ENCODE measurements at regions not wholly inside any gene's neighbourhood (a gene's known extent, or its start where the extent isn't known, plus 50 kb on each side); places are given as distances from the start of the nearest gene placed in this dataset.

DNA sequence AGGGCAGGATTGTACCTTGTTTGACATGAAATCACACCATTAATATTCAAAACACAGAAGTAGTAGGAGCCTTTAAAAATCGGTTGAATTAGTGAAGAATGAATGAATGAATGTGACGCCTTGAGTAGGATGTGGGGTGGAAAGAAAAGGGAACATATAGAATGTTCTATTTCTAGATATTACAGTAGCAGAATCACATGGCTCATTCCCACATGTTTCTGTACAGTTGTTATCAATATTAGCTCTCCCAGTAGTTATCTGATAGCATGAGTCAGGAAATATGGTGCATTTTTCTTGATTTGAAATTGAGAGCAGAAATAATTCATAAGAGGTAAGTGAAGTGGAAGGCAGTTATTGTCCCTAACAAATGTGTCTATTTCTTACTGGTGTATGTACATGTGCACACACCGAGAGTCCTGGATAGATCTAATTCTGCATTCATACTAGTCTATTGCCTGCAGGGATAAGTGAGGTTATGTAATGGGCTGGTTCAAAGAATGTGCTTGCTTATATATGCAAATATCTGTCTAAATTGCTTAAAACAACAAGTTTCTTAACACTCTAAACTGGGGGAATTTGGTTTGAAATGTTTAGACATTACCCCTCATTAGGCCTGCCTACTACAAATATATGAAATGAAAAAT, 245.4 kb downstream of the EFCAB11 start:
- TF ChIP-seq, protein P1, sequence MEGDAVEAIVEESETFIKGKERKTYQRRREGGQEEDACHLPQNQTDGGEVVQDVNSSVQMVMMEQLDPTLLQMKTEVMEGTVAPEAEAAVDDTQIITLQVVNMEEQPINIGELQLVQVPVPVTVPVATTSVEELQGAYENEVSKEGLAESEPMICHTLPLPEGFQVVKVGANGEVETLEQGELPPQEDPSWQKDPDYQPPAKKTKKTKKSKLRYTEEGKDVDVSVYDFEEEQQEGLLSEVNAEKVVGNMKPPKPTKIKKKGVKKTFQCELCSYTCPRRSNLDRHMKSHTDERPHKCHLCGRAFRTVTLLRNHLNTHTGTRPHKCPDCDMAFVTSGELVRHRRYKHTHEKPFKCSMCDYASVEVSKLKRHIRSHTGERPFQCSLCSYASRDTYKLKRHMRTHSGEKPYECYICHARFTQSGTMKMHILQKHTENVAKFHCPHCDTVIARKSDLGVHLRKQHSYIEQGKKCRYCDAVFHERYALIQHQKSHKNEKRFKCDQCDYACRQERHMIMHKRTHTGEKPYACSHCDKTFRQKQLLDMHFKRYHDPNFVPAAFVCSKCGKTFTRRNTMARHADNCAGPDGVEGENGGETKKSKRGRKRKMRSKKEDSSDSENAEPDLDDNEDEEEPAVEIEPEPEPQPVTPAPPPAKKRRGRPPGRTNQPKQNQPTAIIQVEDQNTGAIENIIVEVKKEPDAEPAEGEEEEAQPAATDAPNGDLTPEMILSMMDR (IDR thresholded peaks at IDR 0.05; ENCODE audit: insufficient read depth, low read depth, low read length, missing control alignments) = no peak
- H3K4me3 ChIP-seq (ENCODE audit: low read length) = no peak overlapping the region
- DNase-seq (ENCODE audit: low read depth) = no peak

DNA sequence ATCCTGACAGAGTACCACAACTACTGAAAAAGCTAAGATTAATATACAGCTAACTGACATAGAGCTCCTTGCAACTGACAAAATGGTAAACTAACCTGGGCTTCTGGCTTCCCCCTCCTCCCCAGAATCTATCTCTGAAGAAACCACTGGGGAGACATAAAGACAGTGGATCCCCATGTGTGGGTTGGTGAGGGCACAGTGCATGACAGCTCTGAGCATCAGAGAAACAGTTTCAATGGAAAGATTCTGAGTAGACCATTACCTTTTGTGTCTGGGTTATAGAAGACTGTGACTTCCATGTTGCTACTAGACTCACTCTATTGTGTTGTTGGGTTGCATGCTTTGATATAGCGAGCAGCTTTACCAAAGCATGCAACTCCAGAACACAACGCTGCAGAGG, 247.4 kb downstream of the EFCAB11 start:
- DNase-seq (ENCODE audit: low read depth) = no peak
- H3K4me3 ChIP-seq (ENCODE audit: low read length) = no peak overlapping the region
- TF ChIP-seq, protein P1 (IDR thresholded peaks at IDR 0.05; ENCODE audit: insufficient read depth, low read depth, low read length, missing control alignments) = no peak

- DNase-seq (ENCODE audit: low read depth) = peak; percentile 15
- H3K4me3 ChIP-seq (ENCODE audit: low read length) = no peak overlapping the region
- TF ChIP-seq, protein P1 (IDR thresholded peaks at IDR 0.05; ENCODE audit: insufficient read depth, low read depth, low read length, missing control alignments) = no peak
Observed at GRCh38 chr14:89702876-89703200, 251.7 kb downstream of the EFCAB11 start.

GRCh38 chr14:89702073-89702875, 252.3 kb downstream of the EFCAB11 start:
- H3K4me3 ChIP-seq (ENCODE audit: low read length) = peak overlapping the region; percentile 53
- TF ChIP-seq, protein P1 (IDR thresholded peaks at IDR 0.05; ENCODE audit: insufficient read depth, low read depth, low read length, missing control alignments) = no peak
- peak; percentile 10 for DNase-seq (ENCODE audit: low read depth)

DNA sequence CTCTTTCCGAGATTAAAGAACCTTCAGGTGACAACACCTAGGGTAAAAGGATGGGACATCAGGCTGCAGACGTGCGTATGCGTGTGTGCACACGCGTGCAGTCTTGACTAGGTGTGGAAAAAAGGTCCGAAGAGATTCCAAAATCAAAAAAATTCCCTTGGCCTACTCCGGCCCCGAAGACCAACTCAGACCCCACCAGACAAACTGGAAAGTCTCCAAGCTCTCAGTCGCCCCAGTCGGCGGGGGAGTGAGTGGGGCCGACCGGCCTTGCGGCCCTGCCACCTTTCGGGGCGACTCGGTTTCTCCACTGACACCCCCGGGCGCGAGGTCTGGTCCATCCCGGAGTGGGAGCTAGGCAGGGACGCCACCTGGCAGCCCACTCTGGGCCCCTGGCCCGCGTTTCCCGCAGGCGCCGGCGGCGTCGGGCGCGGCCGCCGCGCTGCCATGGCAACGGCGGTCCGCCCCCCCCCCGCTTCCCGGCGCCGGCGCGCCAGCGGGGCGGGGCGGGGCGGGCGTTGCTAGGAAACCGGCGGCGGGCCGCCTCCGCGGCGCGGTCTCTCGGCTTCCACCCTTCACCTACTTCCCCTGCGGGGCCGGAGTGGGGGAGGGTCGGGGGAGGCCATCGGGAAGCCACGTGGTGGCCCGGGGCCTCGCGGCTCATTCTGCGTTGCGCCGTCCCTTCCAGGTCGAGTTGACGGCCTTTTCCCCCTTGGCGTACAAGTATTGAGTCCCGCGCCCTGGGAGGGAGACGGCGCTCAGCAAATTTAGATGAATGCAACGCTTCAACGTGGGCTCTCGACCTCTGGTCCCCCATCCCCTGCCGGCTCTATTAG, 253.1 kb downstream of the EFCAB11 start:
- peak; percentile 62 for DNase-seq (ENCODE audit: low read depth)
- H3K4me3 ChIP-seq (ENCODE audit: low read length) = peak overlapping the region; percentile 63
- TF ChIP-seq, protein P1 (IDR thresholded peaks at IDR 0.05; ENCODE audit: insufficient read depth, low read depth, low read length, missing control alignments) = no peak

- TF ChIP-seq, protein P1 (IDR thresholded peaks at IDR 0.05; ENCODE audit: insufficient read depth, low read depth, low read length, missing control alignments) = no peak
- peak overlapping the region; percentile 63 for H3K4me3 ChIP-seq (ENCODE audit: low read length)
- DNase-seq (ENCODE audit: low read depth) = peak; percentile 5
Observed at GRCh38 chr14:89700801-89701200, 253.7 kb downstream of the EFCAB11 start.
